ENCODE measurements at regions not wholly inside any gene's neighbourhood (a gene's known extent, or its start where the extent isn't known, plus 50 kb on each side); places are given as distances from the start of the nearest gene placed in this dataset.

- Histone ChIP-seq H3K27ac (no peak overlapping the region), H3K9me3 (no peaks in the 10 kb centered on the region), H3K27me3 (no peaks in the 10 kb centered on the region), H3K36me3 (no peaks in the 10 kb centered on the region), H3K4me1 (peaks cover 0 to 5% of the 10 kb centered on the region in 2 donors), H3K4me3 (no peak overlapping the region)
- no peak for TF ChIP-seq CTCF (IDR thresholded peaks at IDR 0.05)
- no peak for DNase-seq (ENCODE audit: low spot score)
Observed at GRCh38 chr15:67999320-68000100, 54.6 kb upstream of the PIAS1 start.

- DNase-seq (ENCODE audit: low spot score), result no peak
- Histone ChIP-seq H3K4me1 (peaks cover 0 to 5% of the 10 kb centered on the region in 2 donors), H3K4me3 (no peak overlapping the region), H3K27me3 (no peaks in the 10 kb centered on the region), H3K27ac (no peak overlapping the region), H3K9me3 (no peaks in the 10 kb centered on the region), H3K36me3 (no peaks in the 10 kb centered on the region)
- TF ChIP-seq CTCF (IDR thresholded peaks at IDR 0.05), result no peak
Observed at GRCh38 chr15:68000754-68001153, 53.4 kb upstream of the PIAS1 start.

GRCh38 chr15:68001811-68002210 lies 52.3 kb upstream of the PIAS1 start:
- DNase-seq (ENCODE audit: low spot score), result no peak
- H3K9me3 ChIP-seq, result no peaks in the 10 kb centered on the region
- no peak overlapping the region for H3K27ac ChIP-seq
- H3K4me3 ChIP-seq, result no peak overlapping the region
- H3K4me1 ChIP-seq, result peaks cover 0 to 5% of the 10 kb centered on the region in 2 donors
- no peaks in the 10 kb centered on the region for H3K27me3 ChIP-seq
- no peak for TF ChIP-seq CTCF (IDR thresholded peaks at IDR 0.05)
- H3K36me3 ChIP-seq, result no peaks in the 10 kb centered on the region

GRCh38 chr15:68003297-68003696 lies 50.8 kb upstream of the PIAS1 start:
- Histone ChIP-seq H3K9me3 (no peaks in the 10 kb centered on the region), H3K36me3 (no peaks in the 10 kb centered on the region), H3K27me3 (no peaks in the 10 kb centered on the region), H3K27ac (no peak overlapping the region), H3K4me1 (peaks cover 0 to 4% of the 10 kb centered on the region in 2 donors), H3K4me3 (no peak overlapping the region)
- DNase-seq (ENCODE audit: low spot score), result no peak
- no peak for TF ChIP-seq CTCF (IDR thresholded peaks at IDR 0.05)
